Fibroblast of lung (primary cell): ENCODE measurements at regions not wholly inside any gene's neighbourhood (a gene's known extent, or its start where the extent isn't known, plus 50 kb on each side); places are given as distances from the start of the nearest gene placed in this dataset.

Experiments
- DNase-seq, 2 donors: peaks; one replicate each; pipeline versions ENCODE4 v3.0.0 to v3.0.0-alpha.2; 2010; ENCODE audit warnings: low read depth in 2 of 2
- H2AFZ ChIP-seq: 2 replicates; pipeline ENCODE4 v1.5.1; 2012; ENCODE audit warnings: low read length, control low read depth, inconsistent platforms
- H3K27ac ChIP-seq: 2 replicates; pipeline ENCODE4 v1.5.1; 2011; ENCODE audit warnings: low read length, control low read depth; ENCODE audit not compliant: insufficient read depth
- H3K27me3 ChIP-seq: 2 replicates; pipeline ENCODE4 v1.5.1; 2011; ENCODE audit warnings: mild to moderate bottlenecking, low read length; ENCODE audit not compliant: control insufficient read depth, insufficient read depth
- H3K36me3 ChIP-seq: 2 replicates; pipeline ENCODE4 v1.5.1; 2011; ENCODE audit warnings: low read length; ENCODE audit not compliant: control insufficient read depth, insufficient read depth
- H3K4me1 ChIP-seq: 2 replicates; pipeline ENCODE4 v1.5.1; 2011; ENCODE audit warnings: low read length; ENCODE audit not compliant: control insufficient read depth, insufficient read depth; ENCODE audit errors: extremely low read depth
- H3K4me2 ChIP-seq: 2 replicates; pipeline ENCODE4 v1.5.1; 2011; ENCODE audit warnings: low read length, control low read depth; ENCODE audit not compliant: insufficient read depth; ENCODE audit errors: extremely low read depth
- H3K4me3 ChIP-seq, 4 experiments: fragments of 200-600 bp in 1 of 4; sonication (generic) in 1 of 4; replicated peaks in 1 of 4; 2 replicates each; pipeline ENCODE4 v1.5.1; 2011 to 2016; ENCODE audit warnings: low read length in 4 of 4, low read depth in 3 of 4, mild to moderate bottlenecking in 3 of 4, control low read depth in 2 of 4, inconsistent platforms in 1 of 4, mixed read lengths in 1 of 4; ENCODE audit not compliant: insufficient read depth in 1 of 4; ENCODE audit errors: control extremely low read depth in 1 of 4
- H3K79me2 ChIP-seq: 2 replicates; pipeline ENCODE4 v1.5.1; 2012; ENCODE audit warnings: mild to moderate bottlenecking, low read length, inconsistent platforms; ENCODE audit not compliant: control insufficient read depth, insufficient read depth
- H3K9ac ChIP-seq: 2 replicates; pipeline ENCODE4 v1.5.1; 2011; ENCODE audit warnings: mild to moderate bottlenecking, low read length, control low read depth; ENCODE audit not compliant: insufficient read depth
- H3K9me3 ChIP-seq: 2 replicates; pipeline ENCODE4 v1.5.1; 2012; ENCODE audit warnings: low read depth, low read length; ENCODE audit not compliant: control insufficient read depth, insufficient read depth
- H4K20me1 ChIP-seq: 2 replicates; pipeline ENCODE4 v1.5.1; 2011; ENCODE audit warnings: low read length; ENCODE audit not compliant: control insufficient read depth, insufficient read depth; ENCODE audit errors: extremely low read depth
- CTCF ChIP-seq, 2 donors: IDR thresholded peaks in 1 of 2; conservative IDR thresholded peaks in 1 of 2; 1 replicate in 1 of 2; 2 replicates in 1 of 2; pipeline ENCODE4 v1.5.1; 2011 to 2012; ENCODE audit warnings: low read length in 2 of 2, control low read depth in 1 of 2, inconsistent platforms in 1 of 2, low read depth in 1 of 2, mild to moderate bottlenecking in 1 of 2
- EZH2 ChIP-seq: IDR thresholded peaks from 2 replicates; pipeline ENCODE4 v1.5.1; 2012; ENCODE audit warnings: low read length, control low read depth, mild to moderate bottlenecking; ENCODE audit errors: missing control alignments

GRCh38 chr5:52449516-52449915, 338.2 kb upstream of the ITGA1 start:
- TF ChIP-seq EZH2: no peak
- Histone ChIP-seq H4K20me1 (no peaks in the 10 kb centered on the region), H3K36me3 (no peaks in the 10 kb centered on the region), H3K9me3 (no peaks in the 10 kb centered on the region), H3K4me3 (no peak overlapping the region), H3K4me2 (no peak overlapping the region), H3K79me2 (no peaks in the 10 kb centered on the region), H3K27me3 (no peaks in the 10 kb centered on the region), H3K4me1 (no peaks in the 10 kb centered on the region), H3K27ac (no peak overlapping the region), H3K9ac (no peak overlapping the region), H2AFZ (no peak overlapping the region)
- DNase-seq: no peak

GRCh38 chr5:52452098-52452497, 335.6 kb upstream of the ITGA1 start:
- H3K4me2 ChIP-seq: no peak overlapping the region
- H3K4me1 ChIP-seq: no peaks in the 10 kb centered on the region
- H3K36me3 ChIP-seq: no peaks in the 10 kb centered on the region
- no peaks in the 10 kb centered on the region for H3K27me3 ChIP-seq
- H3K9me3 ChIP-seq: no peaks in the 10 kb centered on the region
- no peak overlapping the region for H3K9ac ChIP-seq
- no peak overlapping the region for H3K27ac ChIP-seq
- no peak overlapping the region for H3K4me3 ChIP-seq
- no peak for DNase-seq
- no peaks in the 10 kb centered on the region for H3K79me2 ChIP-seq
- no peaks in the 10 kb centered on the region for H4K20me1 ChIP-seq
- TF ChIP-seq CTCF (conservative IDR thresholded peaks at IDR 0.05 in 1 of 2, IDR thresholded peaks at IDR 0.05 in 1 of 2; ENCODE audit: low read depth in 1 of 2, low read length in 2 of 2) (no peak), EZH2 (no peak)
- H2AFZ ChIP-seq: no peak overlapping the region

DNA sequence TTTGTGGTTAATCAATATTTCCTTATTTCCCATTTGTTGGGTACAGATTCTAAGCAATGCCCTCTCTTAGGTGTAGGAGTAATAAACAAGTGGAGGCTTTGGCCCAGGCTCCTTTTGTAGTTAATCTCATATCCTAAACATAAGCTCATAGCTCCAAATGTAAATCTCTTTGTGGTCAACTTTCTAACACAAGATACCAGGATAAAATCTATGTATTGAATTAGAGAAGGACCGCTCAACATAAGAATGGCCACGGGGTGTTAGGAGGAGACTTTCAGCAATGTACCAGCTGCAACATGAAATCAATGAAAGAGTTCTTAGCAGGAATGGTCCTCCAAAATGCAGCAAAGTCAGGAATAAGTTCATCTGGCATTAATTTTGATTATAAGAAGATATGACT, 334.5 kb upstream of the ITGA1 start:
- no peak for TF ChIP-seq EZH2
- TF ChIP-seq CTCF (conservative IDR thresholded peaks at IDR 0.05 in 1 of 2, IDR thresholded peaks at IDR 0.05 in 1 of 2; ENCODE audit: low read depth in 1 of 2, low read length in 2 of 2): no peak
- no peak overlapping the region for H3K4me2 ChIP-seq
- no peaks in the 10 kb centered on the region for H3K36me3 ChIP-seq
- H4K20me1 ChIP-seq: no peaks in the 10 kb centered on the region
- no peak overlapping the region for H3K9ac ChIP-seq
- no peaks in the 10 kb centered on the region for H3K27me3 ChIP-seq
- no peak for DNase-seq
- no peaks in the 10 kb centered on the region for H3K4me1 ChIP-seq
- no peak overlapping the region for H3K4me3 ChIP-seq
- no peaks in the 10 kb centered on the region for H3K9me3 ChIP-seq
- no peak overlapping the region for H2AFZ ChIP-seq
- H3K79me2 ChIP-seq: no peaks in the 10 kb centered on the region
- no peak overlapping the region for H3K27ac ChIP-seq
